ENCODE measurements at regions not wholly inside any gene's neighbourhood (a gene's known extent, or its start where the extent isn't known, plus 50 kb on each side); places are given as distances from the start of the nearest gene placed in this dataset.
"Not testable (repeated sequence)": the region's sequence is repeated elsewhere in the genome, so short reads cannot be mapped to it uniquely, and the experiment has no call there.

DNA sequence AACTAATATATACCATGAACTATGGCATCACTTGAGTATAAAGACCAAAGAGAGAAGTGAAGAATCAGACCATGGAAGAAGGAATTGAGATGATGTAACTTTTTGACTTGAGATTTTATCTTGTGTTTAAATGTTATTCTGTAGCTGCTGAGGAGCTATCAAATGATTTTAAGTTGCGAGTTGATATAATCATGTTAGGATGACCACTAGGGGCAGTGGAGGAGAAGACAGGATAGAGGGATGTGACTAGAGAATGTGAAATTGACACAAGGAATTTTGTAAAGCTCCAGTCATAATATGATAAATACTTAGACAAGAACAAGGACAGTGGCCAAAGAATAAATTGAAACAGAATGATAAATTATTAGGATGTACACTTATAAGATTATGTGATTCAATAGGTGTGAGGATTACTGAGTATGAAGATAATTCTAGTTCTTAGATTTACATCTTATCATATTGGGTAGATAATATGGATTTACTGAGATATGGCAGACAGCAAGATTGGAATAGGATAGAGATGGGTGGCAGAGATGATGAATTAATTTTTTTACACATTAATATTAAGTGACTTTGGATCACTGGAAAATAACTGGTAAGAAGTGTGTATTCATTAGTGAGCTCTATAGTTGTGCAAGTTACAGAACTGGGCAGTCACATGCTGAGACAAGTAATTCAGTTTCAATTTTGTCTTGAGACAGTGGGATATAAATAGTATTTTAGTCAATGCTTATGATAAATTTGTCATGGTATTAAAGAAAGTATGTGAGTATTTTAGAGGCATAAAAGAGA, 816.0 kb upstream of the PCDH10 start:
- H3K4me3 ChIP-seq (ENCODE audit: low read length in 2 of 2): no peak overlapping the region
- H3K27me3 ChIP-seq (ENCODE audit: control insufficient read depth in 2 of 2, insufficient read depth in 2 of 2, low read length in 2 of 2): no peaks in the 10 kb centered on the region
- H3K9ac ChIP-seq (ENCODE audit: low read depth in 1 of 2, low read length in 2 of 2): no peak overlapping the region
- H3K9me3 ChIP-seq (ENCODE audit: control insufficient read depth in 2 of 2, low read length in 2 of 2): no peaks in the 10 kb centered on the region
- no peaks in the 10 kb centered on the region for H3K36me3 ChIP-seq (ENCODE audit: control insufficient read depth in 2 of 2, insufficient read depth in 2 of 2, low read length in 2 of 2)
- no peak overlapping the region for H3K27ac ChIP-seq (ENCODE audit: low read depth in 2 of 2, low read length in 2 of 2)
- H3K4me1 ChIP-seq (ENCODE audit: control insufficient read depth in 2 of 2, insufficient read depth in 2 of 2, low read length in 2 of 2): no peaks in the 10 kb centered on the region

DNA sequence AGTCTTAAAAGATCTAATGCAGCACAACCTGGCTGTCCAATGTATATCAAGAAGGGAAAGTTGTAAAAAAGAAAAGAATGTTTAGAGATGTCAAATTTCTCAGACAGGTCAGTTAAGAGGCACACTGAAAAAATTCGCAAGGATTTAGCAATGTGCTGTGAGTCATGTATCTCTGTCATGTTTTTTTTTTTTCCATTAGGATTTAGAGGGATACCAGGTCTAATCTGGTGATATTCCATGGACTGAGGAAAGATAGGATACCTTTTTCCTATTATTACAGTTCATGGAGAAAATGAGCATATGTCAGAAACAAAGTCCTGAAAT, 815.4 kb upstream of the PCDH10 start:
- H3K4me1 ChIP-seq (ENCODE audit: control insufficient read depth in 2 of 2, insufficient read depth in 2 of 2, low read length in 2 of 2): no peaks in the 10 kb centered on the region
- no peak overlapping the region for H3K27ac ChIP-seq (ENCODE audit: low read depth in 2 of 2, low read length in 2 of 2)
- no peaks in the 10 kb centered on the region for H3K27me3 ChIP-seq (ENCODE audit: control insufficient read depth in 2 of 2, insufficient read depth in 2 of 2, low read length in 2 of 2)
- no peaks in the 10 kb centered on the region for H3K9me3 ChIP-seq (ENCODE audit: control insufficient read depth in 2 of 2, low read length in 2 of 2)
- H3K4me3 ChIP-seq (ENCODE audit: low read length in 2 of 2): no peak overlapping the region
- no peaks in the 10 kb centered on the region for H3K36me3 ChIP-seq (ENCODE audit: control insufficient read depth in 2 of 2, insufficient read depth in 2 of 2, low read length in 2 of 2)
- no peak overlapping the region for H3K9ac ChIP-seq (ENCODE audit: low read depth in 1 of 2, low read length in 2 of 2)

- Histone ChIP-seq H3K27ac (ENCODE audit: low read depth in 2 of 2, low read length in 2 of 2) (no peak overlapping the region), H3K4me1 (ENCODE audit: control insufficient read depth in 2 of 2, insufficient read depth in 2 of 2, low read length in 2 of 2) (no peaks in the 10 kb centered on the region), H3K36me3 (ENCODE audit: control insufficient read depth in 2 of 2, insufficient read depth in 2 of 2, low read length in 2 of 2) (no peaks in the 10 kb centered on the region), H3K9me3 (ENCODE audit: control insufficient read depth in 2 of 2, low read length in 2 of 2) (no peaks in the 10 kb centered on the region), H3K27me3 (ENCODE audit: control insufficient read depth in 2 of 2, insufficient read depth in 2 of 2, low read length in 2 of 2) (no peaks in the 10 kb centered on the region), H3K9ac (ENCODE audit: low read depth in 1 of 2, low read length in 2 of 2) (no peak overlapping the region), H3K4me3 (ENCODE audit: low read length in 2 of 2) (no peak overlapping the region)
Observed at GRCh38 chr4:132334081-132334480, 815.0 kb upstream of the PCDH10 start.

DNA sequence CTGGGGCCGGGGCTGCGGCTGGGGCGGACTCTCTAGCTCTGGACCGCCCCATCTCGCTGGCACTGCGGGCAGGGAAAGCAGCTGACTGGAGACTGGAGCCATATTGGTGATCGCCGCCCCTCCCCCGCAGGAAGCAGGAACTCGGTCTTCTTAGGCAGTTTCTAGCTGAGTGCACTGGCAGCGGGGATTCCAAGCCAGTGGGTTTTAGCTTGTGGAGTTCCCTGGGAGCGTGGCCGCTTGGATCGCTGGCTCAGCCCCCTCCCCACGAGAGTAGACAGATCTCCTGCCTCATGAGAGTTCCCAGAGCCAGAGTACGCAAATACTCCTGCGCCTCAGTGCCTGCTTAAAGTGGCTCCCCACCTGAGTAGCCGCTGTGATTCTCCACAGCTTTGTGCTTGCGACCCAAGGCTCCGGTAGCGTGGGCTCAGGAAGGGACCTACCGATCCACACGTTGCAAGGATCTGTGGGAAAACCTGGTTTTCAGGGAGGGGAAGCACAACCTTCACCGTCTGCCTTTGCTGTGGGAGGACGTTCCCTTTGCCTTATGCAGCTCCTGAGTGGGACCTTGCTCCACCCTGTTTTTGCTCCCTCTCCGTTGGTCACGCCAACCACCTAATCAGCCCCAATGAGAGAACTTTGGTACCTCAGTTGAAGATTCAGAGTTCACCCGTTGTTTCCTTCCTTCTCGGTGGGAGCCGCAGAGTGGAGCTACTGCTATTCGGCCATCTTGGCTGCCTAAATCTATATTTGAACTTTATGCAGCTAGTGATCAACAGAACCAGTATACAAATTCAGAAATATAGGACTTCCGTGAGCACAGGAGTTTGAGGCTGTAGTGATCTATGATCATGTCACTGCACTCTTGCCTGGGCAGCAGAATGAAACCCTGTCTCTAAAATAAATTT, 803.9 kb upstream of the PCDH10 start:
- Histone ChIP-seq H3K4me3 (ENCODE audit: low read length in 2 of 2) (no peak overlapping the region), H3K9ac (ENCODE audit: low read depth in 1 of 2, low read length in 2 of 2) (no peak overlapping the region), H3K4me1 (ENCODE audit: control insufficient read depth in 2 of 2, insufficient read depth in 2 of 2, low read length in 2 of 2) (no peaks in the 10 kb centered on the region), H3K9me3 (ENCODE audit: control insufficient read depth in 2 of 2, low read length in 2 of 2) (no peaks in the 10 kb centered on the region), H3K27me3 (ENCODE audit: control insufficient read depth in 2 of 2, insufficient read depth in 2 of 2, low read length in 2 of 2) (no peaks in the 10 kb centered on the region), H3K27ac (ENCODE audit: low read depth in 2 of 2, low read length in 2 of 2) (no peak overlapping the region), H3K36me3 (ENCODE audit: control insufficient read depth in 2 of 2, insufficient read depth in 2 of 2, low read length in 2 of 2) (no peaks in the 10 kb centered on the region)

DNA sequence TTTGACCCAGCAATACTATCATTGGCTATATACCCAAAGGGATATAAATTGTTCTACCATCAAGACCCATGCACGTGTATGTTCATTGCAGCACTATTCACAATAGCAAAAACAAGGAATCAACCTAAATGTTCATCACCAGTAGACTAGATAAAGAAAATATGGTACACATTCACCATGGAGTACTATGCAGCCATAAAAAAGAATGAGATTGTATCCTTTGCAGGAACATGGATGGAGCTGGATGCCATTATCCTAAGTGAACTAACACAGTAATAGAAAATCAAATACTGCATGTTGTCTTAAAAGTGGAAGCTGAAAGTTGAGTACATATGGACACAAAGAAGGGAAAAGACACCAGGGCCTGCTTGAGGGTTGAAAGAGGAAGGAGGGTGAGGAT, 803.1 kb upstream of the PCDH10 start:
- Histone ChIP-seq H3K9ac (ENCODE audit: low read depth in 1 of 2, low read length in 2 of 2) (no peak overlapping the region), H3K4me1 (ENCODE audit: control insufficient read depth in 2 of 2, insufficient read depth in 2 of 2, low read length in 2 of 2) (no peaks in the 10 kb centered on the region), H3K9me3 (ENCODE audit: control insufficient read depth in 2 of 2, low read length in 2 of 2) (no peaks in the 10 kb centered on the region), H3K4me3 (ENCODE audit: low read length in 2 of 2) (no peak overlapping the region), H3K27me3 (ENCODE audit: control insufficient read depth in 2 of 2, insufficient read depth in 2 of 2, low read length in 2 of 2) (no peaks in the 10 kb centered on the region), H3K27ac (ENCODE audit: low read depth in 2 of 2, low read length in 2 of 2) (no peak overlapping the region), H3K36me3 (ENCODE audit: control insufficient read depth in 2 of 2, insufficient read depth in 2 of 2, low read length in 2 of 2) (no peaks in the 10 kb centered on the region)

- H3K36me3 ChIP-seq (ENCODE audit: control insufficient read depth in 2 of 2, insufficient read depth in 2 of 2, low read length in 2 of 2); H3K27me3 ChIP-seq (ENCODE audit: control insufficient read depth in 2 of 2, insufficient read depth in 2 of 2, low read length in 2 of 2); H3K9ac ChIP-seq (ENCODE audit: low read depth in 1 of 2, low read length in 2 of 2); H3K27ac ChIP-seq (ENCODE audit: low read depth in 2 of 2, low read length in 2 of 2); H3K9me3 ChIP-seq (ENCODE audit: control insufficient read depth in 2 of 2, low read length in 2 of 2); H3K4me3 ChIP-seq (ENCODE audit: low read length in 2 of 2); H3K4me1 ChIP-seq (ENCODE audit: control insufficient read depth in 2 of 2, insufficient read depth in 2 of 2, low read length in 2 of 2): not testable (repeated sequence)
Observed at GRCh38 chr4:132351606-132352005, 797.5 kb upstream of the PCDH10 start.

- H3K9ac ChIP-seq (ENCODE audit: low read depth in 1 of 2, low read length in 2 of 2): no peak overlapping the region
- no peaks in the 10 kb centered on the region for H3K27me3 ChIP-seq (ENCODE audit: control insufficient read depth in 2 of 2, insufficient read depth in 2 of 2, low read length in 2 of 2)
- no peaks in the 10 kb centered on the region for H3K4me1 ChIP-seq (ENCODE audit: control insufficient read depth in 2 of 2, insufficient read depth in 2 of 2, low read length in 2 of 2)
- no peak overlapping the region for H3K27ac ChIP-seq (ENCODE audit: low read depth in 2 of 2, low read length in 2 of 2)
- no peaks in the 10 kb centered on the region for H3K9me3 ChIP-seq (ENCODE audit: control insufficient read depth in 2 of 2, low read length in 2 of 2)
- no peak overlapping the region for H3K4me3 ChIP-seq (ENCODE audit: low read length in 2 of 2)
- no peaks in the 10 kb centered on the region for H3K36me3 ChIP-seq (ENCODE audit: control insufficient read depth in 2 of 2, insufficient read depth in 2 of 2, low read length in 2 of 2)
Observed at GRCh38 chr4:132382243-132382642, 766.9 kb upstream of the PCDH10 start.

GRCh38 chr4:132383571-132384199, 765.4 kb upstream of the PCDH10 start:
- Histone ChIP-seq H3K4me1 (ENCODE audit: control insufficient read depth in 2 of 2, insufficient read depth in 2 of 2, low read length in 2 of 2) (no peaks in the 10 kb centered on the region), H3K9ac (ENCODE audit: low read depth in 1 of 2, low read length in 2 of 2) (no peak overlapping the region), H3K4me3 (ENCODE audit: low read length in 2 of 2) (no peak overlapping the region), H3K36me3 (ENCODE audit: control insufficient read depth in 2 of 2, insufficient read depth in 2 of 2, low read length in 2 of 2) (no peaks in the 10 kb centered on the region), H3K27ac (ENCODE audit: low read depth in 2 of 2, low read length in 2 of 2) (no peak overlapping the region), H3K27me3 (ENCODE audit: control insufficient read depth in 2 of 2, insufficient read depth in 2 of 2, low read length in 2 of 2) (no peaks in the 10 kb centered on the region), H3K9me3 (ENCODE audit: control insufficient read depth in 2 of 2, low read length in 2 of 2) (no peaks in the 10 kb centered on the region)

GRCh38 chr4:132384709-132385108, 764.4 kb upstream of the PCDH10 start:
- Histone ChIP-seq H3K27ac (ENCODE audit: low read depth in 2 of 2, low read length in 2 of 2) (no peak overlapping the region), H3K9ac (ENCODE audit: low read depth in 1 of 2, low read length in 2 of 2) (no peak overlapping the region), H3K4me1 (ENCODE audit: control insufficient read depth in 2 of 2, insufficient read depth in 2 of 2, low read length in 2 of 2) (no peaks in the 10 kb centered on the region), H3K4me3 (ENCODE audit: low read length in 2 of 2) (no peak overlapping the region), H3K27me3 (ENCODE audit: control insufficient read depth in 2 of 2, insufficient read depth in 2 of 2, low read length in 2 of 2) (no peaks in the 10 kb centered on the region), H3K9me3 (ENCODE audit: control insufficient read depth in 2 of 2, low read length in 2 of 2) (no peaks in the 10 kb centered on the region), H3K36me3 (ENCODE audit: control insufficient read depth in 2 of 2, insufficient read depth in 2 of 2, low read length in 2 of 2) (no peaks in the 10 kb centered on the region)

DNA sequence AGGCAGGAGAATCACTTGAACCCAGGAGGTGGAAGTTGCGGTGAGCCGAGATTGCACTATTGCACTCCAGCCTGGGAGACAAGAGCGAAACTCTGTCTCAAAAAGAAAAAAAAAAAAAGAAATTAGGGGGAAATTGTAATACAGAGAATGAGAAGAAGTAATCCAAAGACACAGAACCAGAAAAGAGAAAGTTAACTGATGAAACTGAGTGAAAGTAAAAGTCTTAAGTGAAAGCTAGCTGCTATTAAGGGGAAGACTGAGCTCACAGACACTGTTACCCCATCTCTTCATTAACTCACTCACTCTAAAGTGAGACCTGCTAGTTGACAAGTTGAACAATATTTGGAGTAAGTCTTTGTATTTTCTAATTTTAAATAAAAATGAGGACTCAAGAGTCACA, 763.0 kb upstream of the PCDH10 start:
- Histone ChIP-seq H3K27ac (ENCODE audit: low read depth in 2 of 2, low read length in 2 of 2) (no peak overlapping the region), H3K36me3 (ENCODE audit: control insufficient read depth in 2 of 2, insufficient read depth in 2 of 2, low read length in 2 of 2) (no peaks in the 10 kb centered on the region), H3K4me1 (ENCODE audit: control insufficient read depth in 2 of 2, insufficient read depth in 2 of 2, low read length in 2 of 2) (no peaks in the 10 kb centered on the region), H3K27me3 (ENCODE audit: control insufficient read depth in 2 of 2, insufficient read depth in 2 of 2, low read length in 2 of 2) (no peaks in the 10 kb centered on the region), H3K9me3 (ENCODE audit: control insufficient read depth in 2 of 2, low read length in 2 of 2) (no peaks in the 10 kb centered on the region), H3K4me3 (ENCODE audit: low read length in 2 of 2) (no peak overlapping the region), H3K9ac (ENCODE audit: low read depth in 1 of 2, low read length in 2 of 2) (no peak overlapping the region)
